Glomerular visceral epithelial cell (primary cell): ENCODE measurements at regions not wholly inside any gene's neighbourhood (a gene's known extent, or its start where the extent isn't known, plus 50 kb on each side); places are given as distances from the start of the nearest gene placed in this dataset.
A peak's percentile ranks its signal among the peaks of the same experiment; 100 is the strongest.
"Not testable (repeated sequence)": the region's sequence is repeated elsewhere in the genome, so short reads cannot be mapped to it uniquely, and the experiment has no call there.

ENCODE experiments used
- DNase-seq: peaks from one replicate; pipeline ENCODE4 v3.0.0-alpha.2; 2016; ENCODE audit errors: extremely low spot score

- no peak for DNase-seq
These were observed 124.7 kb upstream of the TMEM164 start for GRCh38 chrX:109878236-109878635.

- DNase-seq = no peak
These were observed 122.9 kb upstream of the TMEM164 start for GRCh38 chrX:109879991-109880390.

- DNase-seq = no peak
These were observed 122.3 kb upstream of the TMEM164 start for GRCh38 chrX:109880629-109881028.

- DNase-seq = peak; percentile 36
These were observed 116.7 kb upstream of the TMEM164 start for GRCh38 chrX:109886122-109886761.

GRCh38 chrX:109889289-109890006, 113.5 kb upstream of the TMEM164 start:
- no peak for DNase-seq

GRCh38 chrX:109890300-109890699, 112.6 kb upstream of the TMEM164 start:
- no peak for DNase-seq

- peak; percentile 53 for DNase-seq
These were observed 111.9 kb upstream of the TMEM164 start for GRCh38 chrX:109890910-109891502.

- not testable (repeated sequence) for DNase-seq
These were observed 106.9 kb upstream of the TMEM164 start for GRCh38 chrX:109896024-109896423.

- peak; percentile 13 for DNase-seq
These were observed 100.2 kb upstream of the TMEM164 start for GRCh38 chrX:109902665-109903064.

- DNase-seq = no peak
These were observed 91.9 kb upstream of the TMEM164 start for GRCh38 chrX:109911046-109911445.

- not testable (repeated sequence) for DNase-seq
These were observed 89.9 kb upstream of the TMEM164 start for GRCh38 chrX:109912993-109913392.

- no peak for DNase-seq
These were observed 88.6 kb upstream of the TMEM164 start for GRCh38 chrX:109914114-109914849.

- DNase-seq = no peak
These were observed 84.2 kb upstream of the TMEM164 start for GRCh38 chrX:109918753-109919152.

- no peak for DNase-seq
These were observed 82.6 kb upstream of the TMEM164 start for GRCh38 chrX:109920325-109920724.

GRCh38 chrX:109920868-109921267, 82.0 kb upstream of the TMEM164 start:
- no peak for DNase-seq

GRCh38 chrX:109922190-109922589, 80.7 kb upstream of the TMEM164 start:
- DNase-seq = no peak

GRCh38 chrX:109925003-109925402, 77.9 kb upstream of the TMEM164 start:
- not testable (repeated sequence) for DNase-seq

GRCh38 chrX:109925656-109926055, 77.3 kb upstream of the TMEM164 start:
- no peak for DNase-seq

GRCh38 chrX:109926118-109926517, 76.8 kb upstream of the TMEM164 start:
- DNase-seq = no peak

GRCh38 chrX:109926743-109927662, 75.9 kb upstream of the TMEM164 start:
- no peak for DNase-seq

GRCh38 chrX:109927663-109928273, 75.1 kb upstream of the TMEM164 start:
- no peak for DNase-seq
